ENCODE measurements at regions not wholly inside any gene's neighbourhood (a gene's known extent, or its start where the extent isn't known, plus 50 kb on each side); places are given as distances from the start of the nearest gene placed in this dataset.

DNA sequence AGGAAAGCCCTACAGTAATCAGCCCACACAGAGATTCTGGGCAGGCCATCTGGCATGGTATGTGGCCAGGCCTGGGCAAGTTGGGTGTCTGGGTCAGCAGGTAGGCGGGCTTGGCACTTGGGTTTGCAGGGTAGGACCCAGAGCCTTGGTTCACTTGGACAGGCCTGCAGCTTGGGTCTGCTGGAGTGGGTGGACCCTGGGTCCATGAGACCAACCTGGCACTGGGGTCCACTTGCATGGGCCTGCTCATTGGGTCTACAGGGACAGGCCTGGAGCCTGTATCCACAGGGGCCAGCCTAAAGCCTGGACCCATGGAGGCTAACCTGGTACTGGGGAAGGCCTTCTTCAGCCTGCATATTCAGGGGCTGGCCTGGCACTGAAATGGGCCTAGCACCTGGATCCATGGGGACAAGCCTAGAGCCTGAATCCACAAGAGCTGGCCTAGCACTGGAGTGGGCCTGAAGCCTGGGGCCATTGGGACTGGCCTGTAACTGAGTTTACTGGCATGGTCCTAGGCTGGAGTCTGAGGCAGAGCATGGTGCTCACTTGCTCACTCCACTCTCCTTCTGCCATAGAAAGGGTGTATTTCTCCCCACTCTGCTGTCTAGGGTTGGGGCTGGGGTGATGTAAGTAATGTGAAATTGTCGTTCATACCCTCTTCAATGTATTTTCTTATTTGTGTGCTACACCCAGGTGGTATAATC is 315.0 kb downstream of the AHR start:
- TF ChIP-seq EZH2 (IDR thresholded peaks at IDR 0.05; ENCODE audit: borderline replicate concordance) = no peak
- TF ChIP-seq, protein P1, sequence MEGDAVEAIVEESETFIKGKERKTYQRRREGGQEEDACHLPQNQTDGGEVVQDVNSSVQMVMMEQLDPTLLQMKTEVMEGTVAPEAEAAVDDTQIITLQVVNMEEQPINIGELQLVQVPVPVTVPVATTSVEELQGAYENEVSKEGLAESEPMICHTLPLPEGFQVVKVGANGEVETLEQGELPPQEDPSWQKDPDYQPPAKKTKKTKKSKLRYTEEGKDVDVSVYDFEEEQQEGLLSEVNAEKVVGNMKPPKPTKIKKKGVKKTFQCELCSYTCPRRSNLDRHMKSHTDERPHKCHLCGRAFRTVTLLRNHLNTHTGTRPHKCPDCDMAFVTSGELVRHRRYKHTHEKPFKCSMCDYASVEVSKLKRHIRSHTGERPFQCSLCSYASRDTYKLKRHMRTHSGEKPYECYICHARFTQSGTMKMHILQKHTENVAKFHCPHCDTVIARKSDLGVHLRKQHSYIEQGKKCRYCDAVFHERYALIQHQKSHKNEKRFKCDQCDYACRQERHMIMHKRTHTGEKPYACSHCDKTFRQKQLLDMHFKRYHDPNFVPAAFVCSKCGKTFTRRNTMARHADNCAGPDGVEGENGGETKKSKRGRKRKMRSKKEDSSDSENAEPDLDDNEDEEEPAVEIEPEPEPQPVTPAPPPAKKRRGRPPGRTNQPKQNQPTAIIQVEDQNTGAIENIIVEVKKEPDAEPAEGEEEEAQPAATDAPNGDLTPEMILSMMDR (IDR thresholded peaks at IDR 0.05; ENCODE audit: poor library complexity) = no peak
